ENCODE measurements at regions not wholly inside any gene's neighbourhood (a gene's known extent, or its start where the extent isn't known, plus 50 kb on each side); places are given as distances from the start of the nearest gene placed in this dataset.

DNA sequence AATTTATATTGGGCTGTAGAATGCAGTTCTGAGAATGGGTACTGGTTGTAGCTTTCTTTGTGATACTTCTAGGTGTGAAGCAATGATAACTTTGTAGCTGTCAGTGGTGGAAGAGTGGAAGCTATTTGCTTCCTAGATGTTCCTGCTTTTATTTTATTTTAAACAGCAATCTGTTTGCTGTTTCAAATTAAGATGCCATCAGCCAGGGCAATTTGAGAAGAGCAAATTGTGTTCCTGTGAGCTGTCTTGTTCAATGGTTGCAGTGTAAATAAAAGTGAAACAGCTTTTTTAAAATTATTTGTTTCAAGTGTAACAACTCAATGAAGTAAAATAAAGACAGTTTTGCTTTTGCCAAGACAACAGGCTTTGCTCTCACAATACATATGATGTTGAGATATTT, 150.8 kb upstream of the TMEM229A start (continued):
- TF ChIP-seq, protein P1, sequence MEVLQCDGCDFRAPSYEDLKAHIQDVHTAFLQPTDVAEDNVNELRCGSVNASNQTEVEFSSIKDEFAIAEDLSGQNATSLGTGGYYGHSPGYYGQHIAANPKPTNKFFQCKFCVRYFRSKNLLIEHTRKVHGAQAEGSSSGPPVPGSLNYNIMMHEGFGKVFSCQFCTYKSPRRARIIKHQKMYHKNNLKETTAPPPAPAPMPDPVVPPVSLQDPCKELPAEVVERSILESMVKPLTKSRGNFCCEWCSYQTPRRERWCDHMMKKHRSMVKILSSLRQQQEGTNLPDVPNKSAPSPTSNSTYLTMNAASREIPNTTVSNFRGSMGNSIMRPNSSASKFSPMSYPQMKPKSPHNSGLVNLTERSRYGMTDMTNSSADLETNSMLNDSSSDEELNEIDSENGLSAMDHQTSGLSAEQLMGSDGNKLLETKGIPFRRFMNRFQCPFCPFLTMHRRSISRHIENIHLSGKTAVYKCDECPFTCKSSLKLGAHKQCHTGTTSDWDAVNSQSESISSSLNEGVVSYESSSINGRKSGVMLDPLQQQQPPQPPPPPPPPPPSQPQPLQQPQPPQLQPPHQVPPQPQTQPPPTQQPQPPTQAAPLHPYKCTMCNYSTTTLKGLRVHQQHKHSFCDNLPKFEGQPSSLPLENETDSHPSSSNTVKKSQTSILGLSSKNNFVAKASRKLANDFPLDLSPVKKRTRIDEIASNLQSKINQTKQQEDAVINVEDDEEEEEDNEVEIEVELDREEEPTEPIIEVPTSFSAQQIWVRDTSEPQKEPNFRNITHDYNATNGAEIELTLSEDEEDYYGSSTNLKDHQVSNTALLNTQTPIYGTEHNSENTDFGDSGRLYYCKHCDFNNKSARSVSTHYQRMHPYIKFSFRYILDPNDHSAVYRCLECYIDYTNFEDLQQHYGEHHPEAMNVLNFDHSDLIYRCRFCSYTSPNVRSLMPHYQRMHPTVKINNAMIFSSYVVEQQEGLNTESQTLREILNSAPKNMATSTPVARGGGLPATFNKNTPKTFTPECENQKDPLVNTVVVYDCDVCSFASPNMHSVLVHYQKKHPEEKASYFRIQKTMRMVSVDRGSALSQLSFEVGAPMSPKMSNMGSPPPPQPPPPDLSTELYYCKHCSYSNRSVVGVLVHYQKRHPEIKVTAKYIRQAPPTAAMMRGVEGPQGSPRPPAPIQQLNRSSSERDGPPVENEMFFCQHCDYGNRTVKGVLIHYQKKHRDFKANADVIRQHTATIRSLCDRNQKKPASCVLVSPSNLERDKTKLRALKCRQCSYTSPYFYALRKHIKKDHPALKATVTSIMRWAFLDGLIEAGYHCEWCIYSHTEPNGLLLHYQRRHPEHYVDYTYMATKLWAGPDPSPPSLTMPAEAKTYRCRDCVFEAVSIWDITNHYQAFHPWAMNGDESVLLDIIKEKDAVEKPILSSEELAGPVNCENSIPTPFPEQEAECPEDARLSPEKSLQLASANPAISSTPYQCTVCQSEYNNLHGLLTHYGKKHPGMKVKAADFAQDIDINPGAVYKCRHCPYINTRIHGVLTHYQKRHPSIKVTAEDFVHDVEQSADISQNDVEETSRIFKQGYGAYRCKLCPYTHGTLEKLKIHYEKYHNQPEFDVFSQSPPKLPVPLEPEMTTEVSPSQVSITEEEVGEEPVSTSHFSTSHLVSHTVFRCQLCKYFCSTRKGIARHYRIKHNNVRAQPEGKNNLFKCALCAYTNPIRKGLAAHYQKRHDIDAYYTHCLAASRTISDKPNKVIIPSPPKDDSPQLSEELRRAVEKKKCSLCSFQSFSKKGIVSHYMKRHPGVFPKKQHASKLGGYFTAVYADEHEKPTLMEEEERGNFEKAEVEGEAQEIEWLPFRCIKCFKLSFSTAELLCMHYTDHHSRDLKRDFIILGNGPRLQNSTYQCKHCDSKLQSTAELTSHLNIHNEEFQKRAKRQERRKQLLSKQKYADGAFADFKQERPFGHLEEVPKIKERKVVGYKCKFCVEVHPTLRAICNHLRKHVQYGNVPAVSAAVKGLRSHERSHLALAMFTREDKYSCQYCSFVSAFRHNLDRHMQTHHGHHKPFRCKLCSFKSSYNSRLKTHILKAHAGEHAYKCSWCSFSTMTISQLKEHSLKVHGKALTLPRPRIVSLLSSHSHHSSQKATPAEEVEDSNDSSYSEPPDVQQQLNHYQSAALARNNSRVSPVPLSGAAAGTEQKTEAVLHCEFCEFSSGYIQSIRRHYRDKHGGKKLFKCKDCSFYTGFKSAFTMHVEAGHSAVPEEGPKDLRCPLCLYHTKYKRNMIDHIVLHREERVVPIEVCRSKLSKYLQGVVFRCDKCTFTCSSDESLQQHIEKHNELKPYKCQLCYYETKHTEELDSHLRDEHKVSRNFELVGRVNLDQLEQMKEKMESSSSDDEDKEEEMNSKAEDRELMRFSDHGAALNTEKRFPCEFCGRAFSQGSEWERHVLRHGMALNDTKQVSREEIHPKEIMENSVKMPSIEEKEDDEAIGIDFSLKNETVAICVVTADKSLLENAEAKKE (CRISPR knock-in tag; IDR thresholded peaks at IDR 0.05), result no peak
- TF ChIP-seq NANOG (IDR thresholded peaks at IDR 0.05; ENCODE audit: borderline replicate concordance), result no peak
- TF ChIP-seq, protein P2, sequence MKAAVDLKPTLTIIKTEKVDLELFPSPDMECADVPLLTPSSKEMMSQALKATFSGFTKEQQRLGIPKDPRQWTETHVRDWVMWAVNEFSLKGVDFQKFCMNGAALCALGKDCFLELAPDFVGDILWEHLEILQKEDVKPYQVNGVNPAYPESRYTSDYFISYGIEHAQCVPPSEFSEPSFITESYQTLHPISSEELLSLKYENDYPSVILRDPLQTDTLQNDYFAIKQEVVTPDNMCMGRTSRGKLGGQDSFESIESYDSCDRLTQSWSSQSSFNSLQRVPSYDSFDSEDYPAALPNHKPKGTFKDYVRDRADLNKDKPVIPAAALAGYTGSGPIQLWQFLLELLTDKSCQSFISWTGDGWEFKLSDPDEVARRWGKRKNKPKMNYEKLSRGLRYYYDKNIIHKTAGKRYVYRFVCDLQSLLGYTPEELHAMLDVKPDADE (IDR thresholded peaks at IDR 0.05), result no peak
- TF ChIP-seq STAT1 (IDR thresholded peaks at IDR 0.05; ENCODE audit: unreplicated experiment), result no peak
- TF ChIP-seq ZNF114 (CRISPR knock-in tag; IDR thresholded peaks at IDR 0.05), result no peak
- no peak for TF ChIP-seq POLR2AphosphoS5 (IDR thresholded peaks at IDR 0.05; ENCODE audit: low read depth)
- TF ChIP-seq, protein P3, sequence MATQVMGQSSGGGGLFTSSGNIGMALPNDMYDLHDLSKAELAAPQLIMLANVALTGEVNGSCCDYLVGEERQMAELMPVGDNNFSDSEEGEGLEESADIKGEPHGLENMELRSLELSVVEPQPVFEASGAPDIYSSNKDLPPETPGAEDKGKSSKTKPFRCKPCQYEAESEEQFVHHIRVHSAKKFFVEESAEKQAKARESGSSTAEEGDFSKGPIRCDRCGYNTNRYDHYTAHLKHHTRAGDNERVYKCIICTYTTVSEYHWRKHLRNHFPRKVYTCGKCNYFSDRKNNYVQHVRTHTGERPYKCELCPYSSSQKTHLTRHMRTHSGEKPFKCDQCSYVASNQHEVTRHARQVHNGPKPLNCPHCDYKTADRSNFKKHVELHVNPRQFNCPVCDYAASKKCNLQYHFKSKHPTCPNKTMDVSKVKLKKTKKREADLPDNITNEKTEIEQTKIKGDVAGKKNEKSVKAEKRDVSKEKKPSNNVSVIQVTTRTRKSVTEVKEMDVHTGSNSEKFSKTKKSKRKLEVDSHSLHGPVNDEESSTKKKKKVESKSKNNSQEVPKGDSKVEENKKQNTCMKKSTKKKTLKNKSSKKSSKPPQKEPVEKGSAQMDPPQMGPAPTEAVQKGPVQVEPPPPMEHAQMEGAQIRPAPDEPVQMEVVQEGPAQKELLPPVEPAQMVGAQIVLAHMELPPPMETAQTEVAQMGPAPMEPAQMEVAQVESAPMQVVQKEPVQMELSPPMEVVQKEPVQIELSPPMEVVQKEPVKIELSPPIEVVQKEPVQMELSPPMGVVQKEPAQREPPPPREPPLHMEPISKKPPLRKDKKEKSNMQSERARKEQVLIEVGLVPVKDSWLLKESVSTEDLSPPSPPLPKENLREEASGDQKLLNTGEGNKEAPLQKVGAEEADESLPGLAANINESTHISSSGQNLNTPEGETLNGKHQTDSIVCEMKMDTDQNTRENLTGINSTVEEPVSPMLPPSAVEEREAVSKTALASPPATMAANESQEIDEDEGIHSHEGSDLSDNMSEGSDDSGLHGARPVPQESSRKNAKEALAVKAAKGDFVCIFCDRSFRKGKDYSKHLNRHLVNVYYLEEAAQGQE (IDR thresholded peaks at IDR 0.05; ENCODE audit: unreplicated experiment), result no peak
- TF ChIP-seq EZH2phosphoT487 (IDR thresholded peaks at IDR 0.05; ENCODE audit: unreplicated experiment), result no peak

Data from GM23338 (cell line).